ENCODE measurements at regions not wholly inside any gene's neighbourhood (a gene's known extent, or its start where the extent isn't known, plus 50 kb on each side); places are given as distances from the start of the nearest gene placed in this dataset.
"Not testable (repeated sequence)": the region's sequence is repeated elsewhere in the genome, so short reads cannot be mapped to it uniquely, and the experiment has no call there.

- peak overlapping the region; percentile 89 for H3K4me3 Mint-ChIP-seq
These were observed 135.2 kb upstream of the KCTD7 start for GRCh38 chr7:66493235-66494205.

DNA sequence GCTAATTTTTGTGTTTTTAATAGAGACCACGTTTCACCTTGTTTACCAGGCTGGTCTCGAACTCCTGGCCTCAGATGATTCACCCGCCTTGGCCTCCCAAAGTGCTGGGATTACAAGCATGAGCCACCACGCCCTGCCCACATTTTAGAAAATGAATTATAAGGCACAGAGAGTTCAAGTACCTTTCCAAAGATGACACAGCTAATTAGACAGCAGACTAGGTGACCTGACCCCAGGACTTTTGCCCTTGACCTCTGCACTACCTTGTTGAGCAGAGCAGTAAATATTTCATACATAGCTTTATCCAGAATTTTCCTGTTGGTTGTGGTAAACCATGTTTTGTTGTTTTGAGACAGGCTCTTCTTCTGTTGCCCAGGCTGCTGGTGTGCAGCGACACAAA is 131.3 kb upstream of the KCTD7 start:
- Mint-ChIP-seq H3K4me1 (ENCODE audit: low read depth) (peaks cover 10% of the 10 kb centered on the region), H3K27ac (no peak overlapping the region)

More at GRCh38 chr7:66493235-66494205, 135.2 kb upstream of the KCTD7 start:
- no peaks in the 10 kb centered on the region for H3K27me3 Mint-ChIP-seq (ENCODE audit: insufficient read depth)
- no peaks in the 10 kb centered on the region for H3K9me3 Mint-ChIP-seq
- H3K27ac Mint-ChIP-seq, result peak overlapping the region; percentile 89
- intact Hi-C loops (cut with micrococcal nuclease), result loop anchor here (1.0 to 10.0 kb wide), 15 partner anchors 39 to 1119 kb away; partner anchors contain the start of genes ASL, GUSB, KCTD7 and RABGEF1
- H3K4me1 Mint-ChIP-seq (ENCODE audit: low read depth), result peaks cover 10% of the 10 kb centered on the region
- DNase-seq (ENCODE audit: low spot score), result peak; percentile 96
- H3K36me3 Mint-ChIP-seq (ENCODE audit: low read depth), result peaks cover 2% of the 10 kb centered on the region

DNA sequence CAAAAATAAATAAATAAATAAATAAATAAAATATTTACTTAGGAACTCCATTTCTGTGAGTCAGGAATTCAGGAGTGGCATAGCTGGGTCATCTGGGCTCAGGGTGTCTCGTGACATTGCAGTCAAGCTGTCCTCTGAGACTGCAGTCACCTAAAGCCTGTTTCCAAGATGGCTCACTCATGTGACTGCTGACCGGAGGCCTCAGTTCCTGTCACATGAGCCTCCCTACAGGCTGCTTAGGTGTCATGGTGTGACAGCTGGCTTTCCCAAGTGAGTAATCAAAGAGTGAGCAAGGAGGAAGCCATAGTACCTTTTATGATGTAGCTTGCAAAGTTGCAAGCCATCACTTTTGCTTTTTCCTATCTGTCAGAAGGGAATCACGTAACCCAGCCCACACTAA is 128.6 kb upstream of the KCTD7 start:
- DNase-seq (ENCODE audit: low spot score), result no peak
- no peaks in the 10 kb centered on the region for H3K36me3 Mint-ChIP-seq (ENCODE audit: low read depth)
- no peaks in the 10 kb centered on the region for H3K27me3 Mint-ChIP-seq (ENCODE audit: insufficient read depth)
- H3K4me1 Mint-ChIP-seq (ENCODE audit: low read depth), result peaks cover 4% of the 10 kb centered on the region
- H3K9me3 Mint-ChIP-seq, result no peaks in the 10 kb centered on the region
- no peak overlapping the region for H3K27ac Mint-ChIP-seq
- intact Hi-C loops (cut with micrococcal nuclease), result no loop called here
- no peak overlapping the region for H3K4me3 Mint-ChIP-seq

More for the DNA sequence above, 131.3 kb upstream of the KCTD7 start:
- DNase-seq (ENCODE audit: low spot score), result no peak
- no peaks in the 10 kb centered on the region for H3K9me3 Mint-ChIP-seq
- H3K4me3 Mint-ChIP-seq, result no peak overlapping the region
- no peaks in the 10 kb centered on the region for H3K27me3 Mint-ChIP-seq (ENCODE audit: insufficient read depth)
- no peaks in the 10 kb centered on the region for H3K36me3 Mint-ChIP-seq (ENCODE audit: low read depth)
- intact Hi-C loops (cut with micrococcal nuclease), result loop anchor here (10.0 kb wide), 2 partner anchors 743 to 1123 kb away; partner anchors contain the start of gene ZNF92

DNA sequence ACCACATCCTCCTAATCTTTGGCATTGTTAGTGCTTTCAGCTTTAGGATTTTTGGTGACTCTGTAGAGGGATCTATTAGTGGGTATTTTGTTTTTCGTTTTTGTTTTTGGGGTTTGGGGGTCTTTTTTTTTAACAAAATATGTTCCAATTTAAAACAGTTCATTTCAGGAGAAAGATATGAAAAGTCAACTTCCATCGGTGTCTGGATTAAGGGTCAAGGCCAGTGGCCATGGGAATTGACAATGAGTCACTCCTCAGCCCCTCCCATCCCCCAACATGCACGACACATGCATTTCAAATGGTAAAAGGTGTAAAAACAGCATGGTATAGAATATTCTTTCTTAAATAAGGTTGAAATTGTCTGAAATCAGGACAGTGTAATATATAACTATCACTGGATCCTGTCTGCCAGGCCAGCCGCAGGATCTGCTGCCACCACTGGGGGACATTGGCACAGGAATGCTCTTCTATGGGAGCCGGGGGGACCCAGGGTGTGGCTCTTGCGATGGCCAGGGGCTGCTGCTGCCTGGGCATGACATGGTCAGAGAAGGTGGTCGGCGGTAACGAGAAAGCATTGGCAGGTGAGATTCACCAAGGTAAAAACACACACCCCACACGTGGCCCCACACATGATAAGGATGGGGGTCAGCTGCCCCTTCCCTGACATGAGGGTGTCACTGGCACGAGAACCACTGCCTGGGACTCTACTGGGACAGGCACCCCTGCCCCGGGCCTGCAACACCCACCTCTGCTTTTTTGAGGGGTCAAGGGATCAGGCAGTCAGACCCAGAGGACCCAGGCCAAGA is 126.2 kb upstream of the KCTD7 start:
- Mint-ChIP-seq H3K36me3 (ENCODE audit: low read depth) (no peaks in the 10 kb centered on the region), H3K4me1 (ENCODE audit: low read depth) (no peaks in the 10 kb centered on the region), H3K4me3 (no peak overlapping the region), H3K27me3 (ENCODE audit: insufficient read depth) (peaks cover 14% of the 10 kb centered on the region), H3K9me3 (no peaks in the 10 kb centered on the region), H3K27ac (no peak overlapping the region)
- intact Hi-C loops (cut with micrococcal nuclease), result no loop called here
- DNase-seq (ENCODE audit: low spot score), result no peak

GRCh38 chr7:66503036-66503370 is 125.7 kb upstream of the KCTD7 start:
- Mint-ChIP-seq H3K27me3 (ENCODE audit: insufficient read depth) (peaks cover 19% of the 10 kb centered on the region), H3K36me3 (ENCODE audit: low read depth) (no peaks in the 10 kb centered on the region), H3K27ac (no peak overlapping the region), H3K9me3 (no peaks in the 10 kb centered on the region), H3K4me3 (no peak overlapping the region), H3K4me1 (ENCODE audit: low read depth) (no peaks in the 10 kb centered on the region)
- DNase-seq (ENCODE audit: low spot score), result no peak
- intact Hi-C loops (cut with micrococcal nuclease), result no loop called here

GRCh38 chr7:66503551-66504031 is 125.1 kb upstream of the KCTD7 start:
- intact Hi-C loops (cut with micrococcal nuclease), result no loop called here
- Mint-ChIP-seq H3K4me1 (ENCODE audit: low read depth) (no peaks in the 10 kb centered on the region), H3K4me3 (no peak overlapping the region), H3K27me3 (ENCODE audit: insufficient read depth) (peaks cover 20% of the 10 kb centered on the region), H3K9me3 (no peaks in the 10 kb centered on the region), H3K36me3 (ENCODE audit: low read depth) (no peaks in the 10 kb centered on the region), H3K27ac (no peak overlapping the region)
- DNase-seq (ENCODE audit: low spot score), result no peak

DNA sequence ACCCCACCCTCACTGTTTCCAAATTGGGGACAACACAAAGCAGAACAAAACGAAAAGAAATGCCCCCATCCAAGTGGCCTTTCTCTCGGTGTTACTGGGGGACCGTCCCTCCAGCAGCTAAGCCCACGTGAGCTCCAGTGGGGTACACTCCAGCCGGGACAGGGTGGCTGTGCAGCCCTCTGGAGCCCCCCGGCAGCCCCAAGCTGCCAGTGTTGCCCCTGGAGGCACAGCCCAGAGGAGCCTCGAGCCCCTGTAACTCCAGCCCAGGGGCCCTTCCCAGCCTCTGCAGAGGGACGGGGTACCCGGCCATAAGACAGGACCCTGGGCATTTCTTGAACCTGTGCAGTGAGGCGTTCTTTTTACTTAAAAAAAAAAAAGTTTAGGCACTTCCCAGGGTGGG is 124.5 kb upstream of the KCTD7 start:
- DNase-seq (ENCODE audit: low spot score), result no peak
- H3K4me1 Mint-ChIP-seq (ENCODE audit: low read depth), result no peaks in the 10 kb centered on the region
- H3K27ac Mint-ChIP-seq, result no peak overlapping the region
- H3K36me3 Mint-ChIP-seq (ENCODE audit: low read depth), result no peaks in the 10 kb centered on the region
- H3K4me3 Mint-ChIP-seq, result no peak overlapping the region
- intact Hi-C loops (cut with micrococcal nuclease), result no loop called here
- no peaks in the 10 kb centered on the region for H3K9me3 Mint-ChIP-seq
- H3K27me3 Mint-ChIP-seq (ENCODE audit: insufficient read depth), result peaks cover 23% of the 10 kb centered on the region

DNA sequence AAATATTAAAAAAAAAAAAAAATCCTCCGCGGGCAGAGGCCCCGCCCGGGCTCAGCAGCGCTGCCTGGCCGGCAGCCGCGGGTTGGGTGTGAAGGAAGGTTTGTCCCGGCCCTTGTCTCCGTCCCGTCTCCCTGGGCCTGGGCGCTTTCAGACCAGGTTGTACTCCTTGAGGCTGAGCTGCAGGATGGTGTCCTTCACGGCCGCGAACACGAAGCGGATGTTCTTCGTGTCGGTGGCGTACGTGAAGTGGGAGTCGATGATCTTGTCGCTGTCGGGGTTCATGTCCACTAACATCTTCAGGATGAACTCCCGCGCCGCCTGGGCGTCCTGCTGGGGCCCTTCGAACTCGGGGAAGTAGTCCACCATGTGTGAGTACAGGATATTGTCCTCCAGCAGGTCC is 123.7 kb upstream of the KCTD7 start:
- Mint-ChIP-seq H3K4me1 (ENCODE audit: low read depth) (no peaks in the 10 kb centered on the region), H3K9me3 (no peaks in the 10 kb centered on the region), H3K36me3 (ENCODE audit: low read depth) (no peaks in the 10 kb centered on the region), H3K27ac (no peak overlapping the region), H3K27me3 (ENCODE audit: insufficient read depth) (peaks cover 23% of the 10 kb centered on the region), H3K4me3 (no peak overlapping the region)
- DNase-seq (ENCODE audit: low spot score), result no peak
- intact Hi-C loops (cut with micrococcal nuclease), result no loop called here

- Mint-ChIP-seq H3K36me3 (ENCODE audit: low read depth) (no peaks in the 10 kb centered on the region), H3K27me3 (ENCODE audit: insufficient read depth) (peaks cover 23% of the 10 kb centered on the region), H3K9me3 (no peaks in the 10 kb centered on the region), H3K4me1 (ENCODE audit: low read depth) (no peaks in the 10 kb centered on the region), H3K4me3 (peak overlapping the region; percentile 33), H3K27ac (no peak overlapping the region)
- DNase-seq (ENCODE audit: low spot score), result peak; percentile 22
- intact Hi-C loops (cut with micrococcal nuclease), result no loop called here
These were observed 122.9 kb upstream of the KCTD7 start for GRCh38 chr7:66505531-66506451.

GRCh38 chr7:66506703-66507102 is 122.0 kb upstream of the KCTD7 start:
- intact Hi-C loops (cut with micrococcal nuclease); DNase-seq (ENCODE audit: low spot score); H3K36me3 Mint-ChIP-seq (ENCODE audit: low read depth); H3K9me3 Mint-ChIP-seq; H3K4me1 Mint-ChIP-seq (ENCODE audit: low read depth); H3K27ac Mint-ChIP-seq: not testable (repeated sequence)
- peaks cover 23% of the 10 kb centered on the region for H3K27me3 Mint-ChIP-seq (ENCODE audit: insufficient read depth)
- H3K4me3 Mint-ChIP-seq, result peak overlapping the region; percentile 33

- no peak for DNase-seq (ENCODE audit: low spot score)
- intact Hi-C loops (cut with micrococcal nuclease), result no loop called here
- no peaks in the 10 kb centered on the region for H3K36me3 Mint-ChIP-seq (ENCODE audit: low read depth)
- H3K4me1 Mint-ChIP-seq (ENCODE audit: low read depth), result no peaks in the 10 kb centered on the region
- no peaks in the 10 kb centered on the region for H3K9me3 Mint-ChIP-seq
- H3K27ac Mint-ChIP-seq, result no peak overlapping the region
- H3K27me3 Mint-ChIP-seq (ENCODE audit: insufficient read depth), result peaks cover 23% of the 10 kb centered on the region
- H3K4me3 Mint-ChIP-seq, result no peak overlapping the region
These were observed 120.9 kb upstream of the KCTD7 start for GRCh38 chr7:66507764-66508296.

- Mint-ChIP-seq H3K27ac (no peak overlapping the region), H3K4me3 (no peak overlapping the region), H3K9me3 (no peaks in the 10 kb centered on the region), H3K36me3 (ENCODE audit: low read depth) (no peaks in the 10 kb centered on the region), H3K27me3 (ENCODE audit: insufficient read depth) (peaks cover 23% of the 10 kb centered on the region), H3K4me1 (ENCODE audit: low read depth) (no peaks in the 10 kb centered on the region)
- intact Hi-C loops (cut with micrococcal nuclease), result no loop called here
- DNase-seq (ENCODE audit: low spot score), result no peak
These were observed 120.2 kb upstream of the KCTD7 start for GRCh38 chr7:66508431-66508830.

Data from activated T-helper 1 cell treated with anti-CD3 and anti-CD28 coated beads, Interleukin-12 subunit alpha, Interleukin-12 subunit beta, Interleukin-2, Interleukin-4 antibody, amounts not matched to agents 30 ng/mL and 10 ng/mL and 1 ng/mL, durations not matched to agents 14 hours and 24 hours and 36 hours (primary cell).